SKM-1 treated with dmso at 0.1 percent for 144 hours (cell line): ENCODE measurements at regions not wholly inside any gene's neighbourhood (a gene's known extent, or its start where the extent isn't known, plus 50 kb on each side); places are given as distances from the start of the nearest gene placed in this dataset.

ENCODE experiments used
- DNase-seq: peaks from one replicate; lab custom pipeline; 2025; ENCODE audit not compliant: unreplicated experiment; lab: John Stamatoyannopoulos, UW

GRCh38 chr6:144856622-144857021 lies 571.5 kb downstream of the UTRN start:
- DNase-seq: no peak

- DNase-seq: no peak
Observed at GRCh38 chr6:144857086-144857485, 572.0 kb downstream of the UTRN start.

GRCh38 chr6:144862769-144863168 lies 577.6 kb downstream of the UTRN start:
- DNase-seq: no peak

DNA sequence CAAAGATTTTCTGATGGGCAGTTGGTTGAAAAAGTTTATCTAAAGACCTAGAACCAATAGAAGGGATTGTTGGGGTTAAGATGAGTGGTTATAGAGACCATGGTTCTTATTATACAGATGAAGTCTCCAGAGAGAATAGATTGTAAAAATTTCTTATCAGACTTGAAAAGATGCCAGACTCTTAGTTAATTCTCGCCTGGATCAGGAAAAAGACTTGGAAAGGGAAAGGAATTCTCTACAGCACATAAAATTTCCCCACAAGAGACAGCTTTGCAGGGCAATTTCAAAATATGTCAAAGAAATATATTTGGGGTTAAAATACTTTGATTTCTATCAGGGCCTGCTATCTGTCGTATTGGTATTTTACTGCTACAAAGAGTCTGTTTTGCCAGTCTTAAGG lies 582.6 kb downstream of the UTRN start:
- DNase-seq: no peak

DNA sequence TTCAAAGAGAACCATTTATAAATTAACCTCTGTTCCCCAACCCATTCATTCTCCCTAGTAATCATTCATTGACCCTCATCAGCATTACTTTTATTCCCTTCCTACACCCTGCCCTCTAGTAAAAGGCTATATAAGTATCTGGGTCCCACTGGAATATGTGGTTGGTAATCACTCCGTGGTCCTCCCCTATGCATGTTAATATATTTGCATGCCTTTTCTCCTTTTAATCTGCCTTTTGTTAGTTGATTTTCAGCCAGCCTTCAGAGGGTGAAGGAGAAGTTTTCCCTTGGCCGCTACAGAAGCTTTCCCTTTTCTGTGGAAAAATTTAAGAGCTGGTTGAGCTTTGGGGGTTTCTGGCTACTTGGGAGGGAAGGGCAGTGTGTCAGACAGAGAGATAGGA lies 585.6 kb downstream of the UTRN start:
- no peak for DNase-seq

- DNase-seq: no peak
Observed at GRCh38 chr6:144873623-144874378, 588.7 kb downstream of the UTRN start.

DNA sequence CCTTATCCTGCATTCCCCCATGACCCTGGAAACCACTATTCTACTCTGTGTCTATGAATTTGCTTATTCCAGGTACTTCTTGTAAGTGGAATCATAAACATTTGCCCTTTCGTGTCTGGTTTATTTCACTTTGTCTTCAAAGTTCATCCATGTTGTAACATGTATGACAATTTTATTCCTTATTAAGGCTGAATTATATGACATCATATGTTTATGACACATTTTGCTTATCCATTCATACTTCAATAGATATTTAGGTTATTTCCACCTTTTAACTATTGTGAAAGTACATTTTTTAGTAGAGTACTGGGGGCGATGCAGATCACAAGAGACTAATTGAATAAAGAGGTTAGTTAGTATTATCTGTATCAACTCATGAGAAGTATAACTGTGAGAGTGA lies 591.6 kb downstream of the UTRN start:
- DNase-seq: no peak

GRCh38 chr6:144877118-144877517 lies 592.0 kb downstream of the UTRN start:
- DNase-seq: no peak

GRCh38 chr6:144878577-144878976 lies 593.4 kb downstream of the UTRN start:
- no peak for DNase-seq

- DNase-seq: no peak
Observed at GRCh38 chr6:144879436-144879835, 594.3 kb downstream of the UTRN start.

DNA sequence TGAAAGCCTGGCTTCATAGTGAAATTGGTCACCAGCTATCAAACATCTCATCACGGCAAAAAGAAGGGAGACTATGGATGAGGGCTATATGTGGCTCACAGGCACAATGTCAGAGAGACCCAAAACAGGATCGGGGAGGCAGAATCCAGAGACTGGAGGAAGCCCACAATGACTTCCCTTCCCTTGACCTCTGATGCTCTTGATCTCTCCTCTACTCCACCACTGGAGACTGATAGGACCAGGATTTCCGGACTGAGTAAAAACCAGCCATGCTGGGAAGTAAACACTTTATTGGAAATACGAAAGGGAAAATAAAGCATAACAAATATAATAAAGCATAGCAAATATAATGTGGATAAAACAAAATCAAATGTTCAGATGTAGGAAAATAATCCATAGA lies 597.3 kb downstream of the UTRN start:
- DNase-seq: no peak

GRCh38 chr6:144883915-144884314 lies 598.8 kb downstream of the UTRN start:
- no peak for DNase-seq

- no peak for DNase-seq
Observed at GRCh38 chr6:144885817-144886216, 600.7 kb downstream of the UTRN start.

DNA sequence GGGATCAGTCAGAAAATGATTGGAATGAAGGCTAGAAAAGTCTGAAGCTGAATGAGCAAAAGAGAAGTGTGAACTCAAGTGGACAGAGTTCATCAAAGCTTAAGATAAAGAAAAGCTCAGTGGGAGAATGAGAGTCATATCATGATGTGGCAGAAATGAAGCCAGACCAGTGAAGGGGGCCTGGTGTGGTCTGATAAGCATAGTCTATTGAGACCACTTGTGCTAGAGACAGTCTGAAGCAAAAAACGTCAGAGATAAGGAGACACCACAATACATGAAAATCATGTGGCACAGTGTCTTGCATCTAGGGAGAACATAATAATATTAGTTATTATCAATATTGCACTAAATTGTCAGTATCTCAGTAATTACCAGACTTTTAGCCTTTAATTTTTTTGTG lies 601.5 kb downstream of the UTRN start:
- no peak for DNase-seq

DNA sequence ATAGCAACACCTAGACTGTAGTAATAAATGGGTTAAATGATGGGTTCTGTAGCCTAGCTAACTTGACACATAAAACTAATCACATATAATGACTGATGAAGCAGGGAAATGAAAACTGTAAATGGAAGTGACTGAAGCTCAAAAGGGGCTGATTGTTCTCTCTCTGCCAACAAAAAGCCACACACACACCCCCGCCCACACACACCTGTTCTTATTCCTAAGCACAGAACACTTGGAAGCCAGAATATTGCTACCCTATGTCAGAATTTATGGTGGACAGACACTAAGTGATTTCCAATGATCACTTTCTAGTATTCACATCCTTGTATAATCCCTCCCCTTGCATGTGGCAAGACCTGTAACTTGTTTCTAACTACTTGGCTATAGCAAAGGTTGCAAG lies 603.5 kb downstream of the UTRN start:
- no peak for DNase-seq

DNA sequence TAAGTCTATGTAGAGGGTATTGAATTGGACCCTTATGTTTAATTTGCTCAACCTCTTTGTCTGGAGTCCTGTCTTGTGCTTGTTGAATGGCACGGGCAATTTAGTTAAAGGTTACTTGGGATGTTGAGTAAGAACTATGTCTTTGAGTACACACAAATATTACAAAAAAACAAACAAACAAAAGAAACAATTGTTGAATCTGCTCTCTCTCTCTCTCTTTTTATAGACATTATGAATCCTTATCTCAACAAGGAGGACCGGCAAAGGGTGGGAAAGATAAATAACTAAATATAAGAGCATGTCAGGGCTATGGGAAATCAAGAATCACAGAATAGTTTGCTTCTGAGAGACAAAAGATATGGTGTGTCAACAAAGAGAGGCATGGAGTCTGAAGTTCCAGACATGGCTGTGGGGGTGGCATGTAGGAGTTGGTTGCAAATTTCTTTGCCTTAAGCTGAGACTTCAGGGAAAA lies 608.6 kb downstream of the UTRN start:
- no peak for DNase-seq

DNA sequence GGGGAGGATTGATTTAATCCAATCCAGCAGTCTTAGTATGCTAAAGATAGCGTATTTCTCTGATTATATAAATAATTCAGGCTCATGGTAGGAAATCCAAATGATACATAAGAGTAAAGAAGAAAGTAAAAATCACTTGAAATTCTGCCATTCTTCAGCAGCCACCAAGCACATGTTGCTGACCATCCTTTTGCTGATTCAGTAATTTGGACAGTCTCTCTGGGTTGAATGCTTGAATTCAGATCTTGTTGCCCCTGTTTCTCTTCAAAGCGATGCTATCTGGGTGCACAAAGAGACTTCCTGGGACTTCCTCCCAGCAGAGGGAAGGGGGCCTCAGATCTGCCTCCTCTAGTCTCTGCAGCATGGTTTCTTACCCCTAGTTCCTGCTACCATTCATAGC lies 609.1 kb downstream of the UTRN start:
- no peak for DNase-seq

GRCh38 chr6:144895313-144896278 lies 610.5 kb downstream of the UTRN start:
- DNase-seq: no peak

GRCh38 chr6:144896289-144896688 lies 611.2 kb downstream of the UTRN start:
- no peak for DNase-seq

GRCh38 chr6:144896871-144897270 lies 611.7 kb downstream of the UTRN start:
- no peak for DNase-seq

DNA sequence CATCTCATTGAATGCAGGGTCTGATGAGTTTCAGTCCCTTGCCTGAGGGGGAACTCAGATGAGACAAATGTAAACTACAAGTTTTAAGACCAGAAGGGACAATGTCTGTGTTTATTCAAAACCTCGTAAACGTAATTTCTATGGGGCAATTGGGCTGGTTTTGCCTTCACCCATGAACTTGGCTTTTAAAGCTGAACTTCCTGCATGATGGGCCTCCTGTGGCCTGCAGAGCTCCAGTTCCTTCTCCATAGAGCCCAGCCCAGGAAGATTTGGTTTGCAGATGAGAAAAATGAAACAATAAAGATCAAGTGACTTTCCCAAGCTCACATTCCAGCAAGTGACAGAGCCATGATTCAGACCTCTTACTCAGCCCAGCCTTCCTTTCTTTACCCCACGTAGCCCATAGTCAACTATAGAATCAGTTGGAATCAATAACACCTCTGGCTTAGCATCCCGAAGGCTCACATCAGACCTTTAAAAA lies 612.3 kb downstream of the UTRN start:
- no peak for DNase-seq
